ENCODE measurements at regions not wholly inside any gene's neighbourhood (a gene's known extent, or its start where the extent isn't known, plus 50 kb on each side); places are given as distances from the start of the nearest gene placed in this dataset.

GRCh38 chr21:15343066-15343465 lies 278.3 kb upstream of the NRIP1 start (continued):
- TF ChIP-seq RUNX3 (IDR thresholded peaks at IDR 0.05; ENCODE audit: low read length) (no peak), STAT1 (conservative IDR thresholded peaks at IDR 0.05) (no peak), CREB1 (IDR thresholded peaks at IDR 0.05; ENCODE audit: low read depth) (no peak), NKRF (conservative IDR thresholded peaks at IDR 0.05) (no peak), IRF3 (IDR thresholded peaks at IDR 0.05) (no peak), PRDM15 (CRISPR knock-in tag; IDR thresholded peaks at IDR 0.05) (no peak), MAX (IDR thresholded peaks at IDR 0.05; ENCODE audit: low read depth, low read length) (no peak), HDGF (IDR thresholded peaks at IDR 0.05) (no peak), PAX8 (IDR thresholded peaks at IDR 0.05) (no peak)
